DMS153 treated with DMSO at 0.1 percent for 48 hours (cell line): ENCODE measurements at regions not wholly inside any gene's neighbourhood (a gene's known extent, or its start where the extent isn't known, plus 50 kb on each side); places are given as distances from the start of the nearest gene placed in this dataset.

Experiments
- DNase-seq: peaks from one replicate; lab custom pipeline; 2025; ENCODE audit not compliant: unreplicated experiment; lab: John Stamatoyannopoulos, UW

- no peak for DNase-seq
Measured at GRCh38 chr20:42020316-42020715, 402.1 kb upstream of the CHD6 start.

DNA sequence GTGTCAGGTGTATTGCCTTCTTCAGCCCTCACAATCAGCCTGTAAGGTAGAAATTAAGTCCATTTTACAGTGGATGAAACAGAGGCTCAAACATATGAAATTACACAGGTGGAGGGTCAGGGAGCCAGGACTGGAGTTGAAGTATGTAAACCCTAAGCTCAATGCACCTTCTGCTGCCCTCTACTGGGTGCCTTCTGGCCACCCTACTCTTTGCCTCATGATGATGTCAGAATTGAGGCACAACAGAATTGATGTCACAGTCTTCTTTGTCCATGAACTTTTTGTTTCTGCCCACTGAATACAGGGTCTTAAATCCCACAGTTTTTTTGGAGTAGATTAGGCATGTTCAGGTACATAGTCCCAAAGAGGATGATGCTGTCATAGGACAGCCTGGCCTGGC lies 400.8 kb upstream of the CHD6 start:
- DNase-seq = no peak

- no peak for DNase-seq
Measured at GRCh38 chr20:42010090-42010489, 391.9 kb upstream of the CHD6 start.

DNA sequence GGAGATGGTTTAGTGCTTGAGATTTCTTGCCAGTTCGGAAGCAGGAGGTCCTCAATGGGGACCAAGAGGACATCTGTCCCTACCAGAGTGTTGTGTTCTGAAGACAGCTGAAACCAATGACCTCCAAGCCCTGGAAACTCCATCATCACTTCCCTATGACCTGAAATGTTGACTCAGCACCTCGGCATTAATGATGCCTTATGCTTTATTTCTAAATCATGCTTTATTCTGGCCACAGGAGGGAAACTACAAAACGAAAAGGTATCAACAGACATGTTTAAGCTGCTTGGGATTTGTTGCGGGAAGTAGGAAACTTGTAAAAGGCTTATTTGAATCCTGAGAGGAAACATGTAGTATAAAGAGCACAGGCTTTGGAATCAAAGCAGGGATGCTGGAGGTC lies 389.1 kb upstream of the CHD6 start:
- no peak for DNase-seq

DNA sequence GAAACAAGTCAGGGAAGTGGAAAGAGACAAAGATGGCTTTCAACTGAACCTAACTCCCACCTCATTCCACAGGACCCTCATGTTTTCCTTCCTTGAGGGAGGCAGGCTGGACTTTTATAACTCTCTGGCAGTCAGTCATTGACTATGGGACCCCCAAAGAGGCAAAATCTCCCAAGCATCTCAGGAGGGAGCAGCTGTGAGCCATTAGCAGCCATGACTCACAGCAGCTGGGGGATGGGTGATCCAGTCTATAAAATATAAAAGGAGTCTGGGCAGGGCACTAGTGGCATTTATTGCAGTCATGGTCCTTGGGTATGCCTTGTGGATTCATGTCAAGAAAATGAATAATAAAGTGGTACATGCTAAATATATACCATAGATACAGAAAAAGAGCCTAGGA lies 387.0 kb upstream of the CHD6 start:
- DNase-seq = no peak

DNA sequence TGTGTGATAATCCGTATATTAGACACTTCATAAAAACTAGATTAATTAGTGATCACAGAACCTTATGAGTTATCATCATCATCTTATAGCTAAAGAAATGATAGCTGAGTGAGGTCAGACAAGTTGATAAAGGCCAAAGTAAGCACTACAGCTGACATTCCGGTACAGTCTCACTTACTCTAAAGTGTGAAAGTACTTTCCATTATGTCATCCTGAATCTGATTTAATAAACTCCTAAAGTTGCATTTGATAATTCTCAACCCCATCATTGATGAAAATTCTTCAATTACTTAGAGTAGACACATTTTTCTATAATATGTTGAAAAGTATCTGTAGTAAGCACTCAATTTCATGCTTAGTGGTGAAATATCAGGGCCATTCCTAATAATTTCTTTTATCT lies 385.2 kb upstream of the CHD6 start:
- no peak for DNase-seq

- DNase-seq = no peak
Measured at GRCh38 chr20:41998539-41999341, 380.6 kb upstream of the CHD6 start.

DNA sequence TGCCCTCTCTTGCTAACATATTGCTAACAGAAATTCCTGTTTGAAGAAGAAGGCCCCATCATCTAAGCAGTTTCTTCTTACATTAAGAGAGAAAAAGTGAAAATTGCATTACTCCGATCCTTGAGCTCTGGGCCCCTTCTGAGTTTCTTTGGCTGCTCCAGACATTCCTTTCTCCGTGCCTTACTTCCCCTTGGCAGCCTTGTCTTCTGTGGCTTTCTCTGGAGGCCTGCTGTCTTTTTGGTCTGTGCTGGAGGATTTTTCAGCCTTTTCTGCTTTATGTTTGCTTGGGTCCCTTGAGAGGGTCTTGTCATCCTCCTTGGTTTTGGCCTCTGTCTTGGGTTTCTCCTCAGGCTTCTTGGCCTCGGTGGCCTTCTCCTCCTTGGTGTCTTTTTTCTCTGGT lies 378.8 kb upstream of the CHD6 start:
- DNase-seq = no peak

GRCh38 chr20:41992481-41992880 lies 374.3 kb upstream of the CHD6 start:
- no peak for DNase-seq

GRCh38 chr20:41991412-41991811 lies 373.2 kb upstream of the CHD6 start:
- no peak for DNase-seq

GRCh38 chr20:41989935-41990635 lies 371.9 kb upstream of the CHD6 start:
- DNase-seq = no peak

- no peak for DNase-seq
Measured at GRCh38 chr20:41989039-41989679, 371.0 kb upstream of the CHD6 start.

DNA sequence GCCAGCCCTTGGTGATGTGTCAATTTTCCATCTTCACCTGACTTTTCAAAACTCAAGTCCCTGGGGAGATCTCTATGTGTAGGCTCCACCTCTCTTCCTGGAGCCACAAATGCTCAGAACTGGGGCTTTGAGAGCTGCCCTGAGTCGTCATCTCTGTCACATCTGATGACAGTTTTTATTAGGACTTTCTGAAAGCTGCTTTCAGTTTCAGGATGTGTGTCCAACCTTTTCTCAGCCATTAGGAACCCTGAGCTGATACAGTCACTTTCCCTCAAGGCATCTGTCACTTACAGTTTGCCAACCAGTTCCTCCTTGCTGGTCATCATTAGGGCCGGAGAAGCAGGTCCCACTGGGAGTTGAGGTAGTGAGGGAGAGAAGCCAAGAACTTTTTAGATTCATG lies 365.9 kb upstream of the CHD6 start:
- no peak for DNase-seq

GRCh38 chr20:41983159-41983558 lies 365.0 kb upstream of the CHD6 start:
- no peak for DNase-seq

GRCh38 chr20:41981746-41982145 lies 363.6 kb upstream of the CHD6 start:
- no peak for DNase-seq

GRCh38 chr20:41978875-41979274 lies 360.7 kb upstream of the CHD6 start:
- no peak for DNase-seq

DNA sequence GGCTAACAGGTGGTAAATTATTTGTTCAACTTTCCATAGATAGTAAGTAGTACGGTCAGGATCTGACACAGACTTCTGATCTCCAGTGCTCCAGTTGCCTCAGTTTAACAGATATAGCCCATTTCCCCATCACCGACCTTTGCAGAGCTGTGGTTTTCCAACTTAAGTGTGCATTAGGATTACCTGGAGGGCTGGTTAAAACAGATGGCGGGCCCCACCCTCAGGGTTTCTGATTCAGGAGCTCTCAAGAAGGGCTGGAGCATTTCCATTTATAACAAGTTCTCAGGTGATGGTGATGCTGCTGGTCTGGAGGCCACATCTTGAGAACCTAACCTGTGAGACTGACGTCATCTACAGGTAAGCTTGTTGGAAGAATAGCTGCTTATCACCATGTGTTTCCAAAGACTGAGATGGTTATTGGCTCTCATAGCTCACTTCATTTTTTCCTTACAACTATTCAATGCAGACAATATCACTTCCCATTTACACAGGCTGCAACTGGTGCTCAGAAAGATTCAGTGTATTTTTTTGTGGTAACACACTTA lies 360.1 kb upstream of the CHD6 start:
- no peak for DNase-seq

DNA sequence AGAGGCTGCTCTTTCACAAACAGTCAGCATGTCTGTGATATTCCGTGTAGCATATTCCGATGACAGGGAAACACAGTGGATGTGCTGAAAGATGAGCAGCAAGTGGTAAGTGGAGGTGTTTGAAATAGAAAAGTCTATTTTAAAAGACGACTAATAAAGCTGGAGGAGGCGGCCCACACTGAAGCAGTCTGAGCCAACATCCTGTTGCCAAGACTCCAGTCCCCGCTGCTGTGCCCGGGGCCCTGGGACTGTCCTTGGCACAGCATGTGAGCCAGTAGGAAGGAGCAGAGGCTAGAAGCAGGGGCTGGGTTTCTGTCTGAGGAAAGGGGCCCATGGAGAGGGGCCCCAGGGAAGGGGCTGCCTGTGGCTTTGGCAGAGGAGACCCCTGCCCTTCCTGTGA lies 351.5 kb upstream of the CHD6 start:
- no peak for DNase-seq

GRCh38 chr20:41960166-41960565 lies 342.0 kb upstream of the CHD6 start:
- no peak for DNase-seq

GRCh38 chr20:41958391-41958790 lies 340.2 kb upstream of the CHD6 start:
- no peak for DNase-seq

GRCh38 chr20:41956338-41957074 lies 338.3 kb upstream of the CHD6 start:
- DNase-seq = peak; percentile 12
